Right cardiac atrium (tissue), 5 donors: ENCODE measurements at regions not wholly inside any gene's neighbourhood (a gene's known extent, or its start where the extent isn't known, plus 50 kb on each side); places are given as distances from the start of the nearest gene placed in this dataset.

Experiments
- ATAC-seq, 2 donors: fragments of 200-7000 bp; cut with Tn5 transposase; one replicate each; pipeline versions ENCODE4 v1.8.0 to v1.9.1; 2020; ENCODE audit warnings: moderate library complexity in 2 of 2, mild to moderate bottlenecking in 1 of 2
- DNase-seq, 3 donors: peaks; one replicate each; pipeline ENCODE4 v3.0.0-alpha.2; 2020
- H3K27ac ChIP-seq: one replicate; pipeline ENCODE4 v1.5.1; 2013; ENCODE audit warnings: mild to moderate bottlenecking, low read length, control low read depth, moderate library complexity
- H3K27me3 ChIP-seq: one replicate; pipeline ENCODE4 v1.6.1; 2013; ENCODE audit not compliant: control insufficient read depth, insufficient read depth
- H3K4me1 ChIP-seq: one replicate; pipeline ENCODE4 v1.6.1; 2013; ENCODE audit warnings: low read length; ENCODE audit not compliant: control insufficient read depth, insufficient read depth
- H3K4me3 ChIP-seq: one replicate; pipeline ENCODE4 v1.5.1; 2013; ENCODE audit warnings: low read length, control low read depth
- H3K9me3 ChIP-seq: one replicate; pipeline ENCODE4 v1.6.1; 2013; ENCODE audit warnings: low read length; ENCODE audit not compliant: control insufficient read depth
- WGBS: extraction: QIAGEN DNeasy Blood & Tissue Kit; methylation state at CpG from one replicate; pipeline ENCODE4 v1.1.7; 2013; 5-methylcytosine and 5-hydroxymethylcytosine counted together
- intact Hi-C, 4 donors: fragments of 100-400 bp; cut with DNase I; formaldehyde crosslinking; loops; one replicate each; pipeline versions ENCODE4 v1.11.0 to v1.14.0; 2022 to 2023
- donor health status: healthy with polysubstance abuse.
- donor health status: DM: no; HTN: yes; CAD: no.
- donor health status: DM: no; HTN: no; CAD: no.
- donor health status: DM: no; HTN: yes; CAD: no; lungs with severe emphysema.
- donor health status: DM: yes; HTN: yes; CAD: no.

GRCh38 chr1:30415171-30415940, 308.0 kb downstream of the MATN1 start:
- Histone ChIP-seq H3K27me3 (no peaks in the 10 kb centered on the region), H3K4me1 (no peaks in the 10 kb centered on the region), H3K4me3 (no peak overlapping the region), H3K27ac (no peak overlapping the region), H3K9me3 (no peaks in the 10 kb centered on the region)
- ATAC-seq: no peak
- 87% methylated on average over 7 of the region's 7 CpGs for WGBS
- DNase-seq: no peak
- intact Hi-C loops: no loop called here

GRCh38 chr1:30414851-30415165, 308.6 kb downstream of the MATN1 start:
- Histone ChIP-seq H3K27me3 (no peaks in the 10 kb centered on the region), H3K4me1 (no peaks in the 10 kb centered on the region), H3K9me3 (no peaks in the 10 kb centered on the region), H3K27ac (no peak overlapping the region), H3K4me3 (no peak overlapping the region)
- DNase-seq (no peak), ATAC-seq (no peak)
- intact Hi-C loops: no loop called here
- 49% methylated on average over 3 of the region's 3 CpGs for WGBS

- intact Hi-C loops: no loop called here
- no peaks in the 10 kb centered on the region for H3K4me1 ChIP-seq
- WGBS: 55% methylated on average over 14 of the region's 14 CpGs
These were observed 309.1 kb downstream of the MATN1 start for GRCh38 chr1:30414086-30414850.

GRCh38 chr1:30413606-30414005, 309.8 kb downstream of the MATN1 start:
- H3K4me1 ChIP-seq: no peaks in the 10 kb centered on the region
- intact Hi-C loops: no loop called here
- H3K27ac ChIP-seq: no peak overlapping the region
- DNase-seq (no peak), ATAC-seq (no peak)
- WGBS: 75% methylated on average over 12 of the region's 12 CpGs
- H3K9me3 ChIP-seq: no peaks in the 10 kb centered on the region
- no peak overlapping the region for H3K4me3 ChIP-seq
- H3K27me3 ChIP-seq: no peaks in the 10 kb centered on the region

More at GRCh38 chr1:30414086-30414850, 309.1 kb downstream of the MATN1 start:
- DNase-seq (no peak), ATAC-seq (no peak)
- Histone ChIP-seq H3K27ac (no peak overlapping the region), H3K4me3 (no peak overlapping the region), H3K9me3 (no peaks in the 10 kb centered on the region), H3K27me3 (no peaks in the 10 kb centered on the region)

GRCh38 chr1:30413111-30413440, 310.3 kb downstream of the MATN1 start:
- no peak for DNase-seq
- WGBS: 37% methylated on average over 8 of the region's 8 CpGs
- no peak overlapping the region for H3K4me3 ChIP-seq
- no peak for ATAC-seq
- no peak overlapping the region for H3K27ac ChIP-seq
- intact Hi-C loops: no loop called here
- H3K27me3 ChIP-seq: no peaks in the 10 kb centered on the region
- no peaks in the 10 kb centered on the region for H3K4me1 ChIP-seq
- no peaks in the 10 kb centered on the region for H3K9me3 ChIP-seq

- DNase-seq (no peak), ATAC-seq (peak in 1 of 2 donors; percentile 30)
- intact Hi-C loops: no loop called here
- Histone ChIP-seq H3K27me3 (no peaks in the 10 kb centered on the region), H3K4me1 (no peaks in the 10 kb centered on the region), H3K9me3 (no peaks in the 10 kb centered on the region), H3K4me3 (no peak overlapping the region), H3K27ac (no peak overlapping the region)
- WGBS: 66% methylated on average over 13 of the region's 13 CpGs
These were observed 310.9 kb downstream of the MATN1 start for GRCh38 chr1:30412241-30413110.

GRCh38 chr1:30411206-30411605, 312.2 kb downstream of the MATN1 start:
- no peaks in the 10 kb centered on the region for H3K9me3 ChIP-seq
- H3K27me3 ChIP-seq: no peaks in the 10 kb centered on the region
- WGBS: 67% methylated on average over 9 of the region's 9 CpGs
- DNase-seq (no peak), ATAC-seq (no peak)
- intact Hi-C loops: no loop called here
- no peak overlapping the region for H3K27ac ChIP-seq
- no peaks in the 10 kb centered on the region for H3K4me1 ChIP-seq
- no peak overlapping the region for H3K4me3 ChIP-seq

GRCh38 chr1:30410153-30410851, 313.1 kb downstream of the MATN1 start:
- H3K27ac ChIP-seq: no peak overlapping the region
- intact Hi-C loops: no loop called here
- WGBS: 72% methylated on average over 9 of the region's 9 CpGs
- H3K27me3 ChIP-seq: no peaks in the 10 kb centered on the region
- H3K4me1 ChIP-seq: no peaks in the 10 kb centered on the region
- no peak for DNase-seq
- no peak overlapping the region for H3K4me3 ChIP-seq
- no peak for ATAC-seq
- no peaks in the 10 kb centered on the region for H3K9me3 ChIP-seq

- 77% methylated on average over 5 of the region's 5 CpGs for WGBS
- H3K4me1 ChIP-seq: no peaks in the 10 kb centered on the region
- H3K27me3 ChIP-seq: no peaks in the 10 kb centered on the region
- H3K9me3 ChIP-seq: no peaks in the 10 kb centered on the region
- no peak overlapping the region for H3K27ac ChIP-seq
- no peak for DNase-seq
- no peak for ATAC-seq
- intact Hi-C loops: no loop called here
- H3K4me3 ChIP-seq: no peak overlapping the region
These were observed 313.8 kb downstream of the MATN1 start for GRCh38 chr1:30409476-30410152.

- H3K27me3 ChIP-seq: no peaks in the 10 kb centered on the region
- H3K27ac ChIP-seq: no peak overlapping the region
- ATAC-seq (no peak), DNase-seq (no peak)
- no peaks in the 10 kb centered on the region for H3K4me1 ChIP-seq
- WGBS: 59% methylated on average over 9 of the region's 9 CpGs
- H3K9me3 ChIP-seq: no peaks in the 10 kb centered on the region
- no peak overlapping the region for H3K4me3 ChIP-seq
- intact Hi-C loops: no loop called here
These were observed 315.4 kb downstream of the MATN1 start for GRCh38 chr1:30407865-30408580.
